Endodermal cell (in vitro differentiated cells): ENCODE measurements at regions not wholly inside any gene's neighbourhood (a gene's known extent, or its start where the extent isn't known, plus 50 kb on each side); places are given as distances from the start of the nearest gene placed in this dataset.

Experiments
- DNase-seq: peaks from one replicate; pipeline ENCODE4 v3.0.0-alpha.2; 2017
- H3K27ac ChIP-seq: 2 replicates; pipeline ENCODE4 v1.5.1; 2013; ENCODE audit warnings: mild to moderate bottlenecking, low read depth, low read length, moderate library complexity
- H3K27me3 ChIP-seq: 2 replicates; pipeline ENCODE4 v1.6.1; 2013; ENCODE audit warnings: mild to moderate bottlenecking, low read length, moderate library complexity; ENCODE audit not compliant: insufficient read depth, control insufficient read depth, poor library complexity, severe bottlenecking
- H3K36me3 ChIP-seq: 2 replicates; pipeline ENCODE4 v1.7.0; 2013; ENCODE audit warnings: mild to moderate bottlenecking, low read length, moderate library complexity; ENCODE audit not compliant: control insufficient read depth, insufficient read depth
- H3K4me1 ChIP-seq: one replicate; pipeline ENCODE4 v1.7.0; 2013; ENCODE audit warnings: low read length; ENCODE audit not compliant: control insufficient read depth, insufficient read depth
- H3K4me3 ChIP-seq: 2 replicates; pipeline ENCODE4 v1.5.1; 2013; ENCODE audit warnings: mild to moderate bottlenecking, low read length, moderate library complexity
- H3K9ac ChIP-seq: 2 replicates; pipeline ENCODE4 v1.6.1; 2013; ENCODE audit warnings: mild to moderate bottlenecking, low read length, moderate library complexity; ENCODE audit not compliant: poor library complexity, severe bottlenecking; ENCODE audit errors: extremely low read depth
- H3K9me3 ChIP-seq: 2 replicates; pipeline ENCODE4 v1.6.1; 2013; ENCODE audit warnings: mild to moderate bottlenecking, low read length, moderate library complexity; ENCODE audit not compliant: control insufficient read depth
- H3K27ac Mint-ChIP-seq: 2 replicates; pipeline ENCODE4 v1.8.0; 2020; ENCODE audit warnings: mixed read lengths
- H3K27me3 Mint-ChIP-seq: 2 replicates; pipeline ENCODE4 v1.8.0; 2021; ENCODE audit warnings: mild to moderate bottlenecking, mixed read lengths; ENCODE audit not compliant: insufficient read depth
- H3K36me3 Mint-ChIP-seq: 2 replicates; pipeline ENCODE4 v1.8.0; 2020; ENCODE audit warnings: low read depth, mixed read lengths
- H3K4me1 Mint-ChIP-seq: 2 replicates; pipeline ENCODE4 v1.8.0; 2020; ENCODE audit warnings: mixed read lengths
- H3K4me3 Mint-ChIP-seq: 2 replicates; pipeline ENCODE4 v1.8.0; 2020; ENCODE audit warnings: mild to moderate bottlenecking, moderate library complexity, mixed read lengths
- H3K9me3 Mint-ChIP-seq: 2 replicates; pipeline ENCODE4 v1.8.0; 2020; ENCODE audit warnings: mild to moderate bottlenecking, mixed read lengths
- WGBS, 2 experiments: methylation state at CpG; one replicate each; pipeline versions ENCODE4 v1.1.5 to v1.1.7; 2013; ENCODE audit warnings: missing lambda C conversion rate in 2 of 2, mixed read lengths in 1 of 2; ENCODE audit not compliant: insufficient coverage in 1 of 2, insufficient read length in 1 of 2; 5-methylcytosine and 5-hydroxymethylcytosine counted together
- TF ChIP-seq, protein P1 (sequence below): fragments of 200-600 bp; sonication (generic); conservative IDR thresholded peaks from 2 replicates; pipeline ENCODE4 v1.5.0; 2021; ENCODE audit warnings: antibody characterized with exemption, mild to moderate bottlenecking

DNA sequence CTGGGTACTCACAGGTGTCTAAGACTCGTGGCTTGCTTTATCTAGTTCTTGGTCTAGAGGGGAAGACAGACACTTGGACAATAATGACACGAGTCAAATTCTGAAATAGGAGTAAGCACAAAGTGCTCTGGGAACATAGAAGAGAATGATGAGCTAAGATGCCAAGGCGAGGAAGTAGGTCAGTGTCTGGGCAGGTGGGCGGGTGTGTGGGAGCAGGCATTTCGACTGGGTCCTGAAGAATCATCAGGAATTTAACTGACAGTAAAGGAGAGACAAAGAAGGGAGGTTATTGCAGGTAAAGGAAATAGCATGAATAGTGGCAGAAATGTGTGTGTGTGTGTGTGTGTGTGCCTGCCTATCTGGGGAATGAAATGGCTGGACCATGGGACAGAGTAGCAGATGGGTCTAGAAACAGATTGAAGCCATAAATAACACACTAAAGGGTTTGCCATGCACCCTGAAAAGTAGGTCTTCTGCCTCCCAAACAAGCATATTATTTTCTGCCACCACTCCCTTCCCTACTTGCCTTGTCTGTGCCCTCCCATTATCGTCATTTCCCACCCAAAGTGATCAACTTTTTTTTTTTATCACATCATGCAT lies 58.4 kb upstream of the SLC25A43 start:
- WGBS, 2 experiments = 88 to 100% methylated on average over 1 to 6 of the region's 6 CpGs
- Mint-ChIP-seq H3K9me3 (peaks cover 58% of the 10 kb centered on the region), H3K4me1 (no peaks in the 10 kb centered on the region), H3K27me3 (peaks cover 2% of the 10 kb centered on the region), H3K4me3 (no peak overlapping the region), H3K36me3 (no peaks in the 10 kb centered on the region), H3K27ac (no peak overlapping the region)
- Histone ChIP-seq H3K4me1 (no peaks in the 10 kb centered on the region), H3K27me3 (no peaks in the 10 kb centered on the region), H3K27ac (no peak overlapping the region), H3K4me3 (no peak overlapping the region), H3K9me3 (peaks cover 12% of the 10 kb centered on the region), H3K9ac (no peak overlapping the region), H3K36me3 (no peaks in the 10 kb centered on the region)
- DNase-seq = no peak
- TF ChIP-seq, protein P1, sequence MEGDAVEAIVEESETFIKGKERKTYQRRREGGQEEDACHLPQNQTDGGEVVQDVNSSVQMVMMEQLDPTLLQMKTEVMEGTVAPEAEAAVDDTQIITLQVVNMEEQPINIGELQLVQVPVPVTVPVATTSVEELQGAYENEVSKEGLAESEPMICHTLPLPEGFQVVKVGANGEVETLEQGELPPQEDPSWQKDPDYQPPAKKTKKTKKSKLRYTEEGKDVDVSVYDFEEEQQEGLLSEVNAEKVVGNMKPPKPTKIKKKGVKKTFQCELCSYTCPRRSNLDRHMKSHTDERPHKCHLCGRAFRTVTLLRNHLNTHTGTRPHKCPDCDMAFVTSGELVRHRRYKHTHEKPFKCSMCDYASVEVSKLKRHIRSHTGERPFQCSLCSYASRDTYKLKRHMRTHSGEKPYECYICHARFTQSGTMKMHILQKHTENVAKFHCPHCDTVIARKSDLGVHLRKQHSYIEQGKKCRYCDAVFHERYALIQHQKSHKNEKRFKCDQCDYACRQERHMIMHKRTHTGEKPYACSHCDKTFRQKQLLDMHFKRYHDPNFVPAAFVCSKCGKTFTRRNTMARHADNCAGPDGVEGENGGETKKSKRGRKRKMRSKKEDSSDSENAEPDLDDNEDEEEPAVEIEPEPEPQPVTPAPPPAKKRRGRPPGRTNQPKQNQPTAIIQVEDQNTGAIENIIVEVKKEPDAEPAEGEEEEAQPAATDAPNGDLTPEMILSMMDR = no peak

DNA sequence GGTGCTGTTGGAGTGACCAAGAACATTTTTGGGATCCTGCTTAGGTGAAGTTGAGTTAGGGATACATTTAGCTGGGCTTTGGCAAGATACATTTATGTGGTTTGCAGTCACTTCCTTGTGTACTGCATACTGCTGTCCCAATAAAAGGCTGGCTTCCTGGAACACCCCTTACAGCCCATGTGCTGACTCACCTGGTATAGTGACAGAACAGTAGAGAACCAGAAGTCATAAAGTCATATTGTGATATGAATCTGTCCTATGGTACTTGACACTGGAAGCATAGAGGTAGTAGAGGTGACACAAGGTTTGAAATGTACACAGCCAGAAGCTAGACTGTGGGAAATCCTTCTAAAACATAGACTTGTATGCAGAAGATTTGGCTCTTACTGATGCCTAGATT lies 55.3 kb upstream of the SLC25A43 start:
- peaks cover 5% of the 10 kb centered on the region for H3K27me3 Mint-ChIP-seq
- no peaks in the 10 kb centered on the region for H3K4me1 ChIP-seq
- DNase-seq = no peak
- peaks cover 61% of the 10 kb centered on the region for H3K9me3 Mint-ChIP-seq
- H3K27me3 ChIP-seq = no peaks in the 10 kb centered on the region
- H3K27ac ChIP-seq = no peak overlapping the region
- no peak overlapping the region for H3K27ac Mint-ChIP-seq
- no peaks in the 10 kb centered on the region for H3K36me3 Mint-ChIP-seq
- H3K4me3 Mint-ChIP-seq = no peak overlapping the region
- no peaks in the 10 kb centered on the region for H3K36me3 ChIP-seq
- TF ChIP-seq, protein P1 = no peak
- peaks cover 4% of the 10 kb centered on the region for H3K9me3 ChIP-seq
- H3K4me1 Mint-ChIP-seq = no peaks in the 10 kb centered on the region
- H3K4me3 ChIP-seq = no peak overlapping the region
- H3K9ac ChIP-seq = no peak overlapping the region
